Epithelial cell of proximal tubule (primary cell): ENCODE measurements at regions not wholly inside any gene's neighbourhood (a gene's known extent, or its start where the extent isn't known, plus 50 kb on each side); places are given as distances from the start of the nearest gene placed in this dataset.

Source experiments
- DNase-seq: peaks from one replicate; pipeline ENCODE4 v3.0.0-alpha.2; 2011; ENCODE audit warnings: low read depth
- H3K4me3 ChIP-seq: 2 replicates; pipeline ENCODE4 v1.5.1; 2011; ENCODE audit warnings: low read depth, mild to moderate bottlenecking, low read length
- TF ChIP-seq, protein P1 (sequence below): conservative IDR thresholded peaks from 2 replicates; pipeline ENCODE4 v1.5.1; 2012; ENCODE audit warnings: low read depth, mild to moderate bottlenecking, low read length

GRCh38 chr18:25621144-25621543 lies 269.2 kb upstream of the ZNF521 start:
- DNase-seq, result no peak
- H3K4me3 ChIP-seq, result no peak overlapping the region
- TF ChIP-seq, protein P1, sequence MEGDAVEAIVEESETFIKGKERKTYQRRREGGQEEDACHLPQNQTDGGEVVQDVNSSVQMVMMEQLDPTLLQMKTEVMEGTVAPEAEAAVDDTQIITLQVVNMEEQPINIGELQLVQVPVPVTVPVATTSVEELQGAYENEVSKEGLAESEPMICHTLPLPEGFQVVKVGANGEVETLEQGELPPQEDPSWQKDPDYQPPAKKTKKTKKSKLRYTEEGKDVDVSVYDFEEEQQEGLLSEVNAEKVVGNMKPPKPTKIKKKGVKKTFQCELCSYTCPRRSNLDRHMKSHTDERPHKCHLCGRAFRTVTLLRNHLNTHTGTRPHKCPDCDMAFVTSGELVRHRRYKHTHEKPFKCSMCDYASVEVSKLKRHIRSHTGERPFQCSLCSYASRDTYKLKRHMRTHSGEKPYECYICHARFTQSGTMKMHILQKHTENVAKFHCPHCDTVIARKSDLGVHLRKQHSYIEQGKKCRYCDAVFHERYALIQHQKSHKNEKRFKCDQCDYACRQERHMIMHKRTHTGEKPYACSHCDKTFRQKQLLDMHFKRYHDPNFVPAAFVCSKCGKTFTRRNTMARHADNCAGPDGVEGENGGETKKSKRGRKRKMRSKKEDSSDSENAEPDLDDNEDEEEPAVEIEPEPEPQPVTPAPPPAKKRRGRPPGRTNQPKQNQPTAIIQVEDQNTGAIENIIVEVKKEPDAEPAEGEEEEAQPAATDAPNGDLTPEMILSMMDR, result no peak

GRCh38 chr18:25614168-25614567 lies 262.2 kb upstream of the ZNF521 start:
- H3K4me3 ChIP-seq, result no peak overlapping the region
- no peak for DNase-seq
- TF ChIP-seq, protein P1, result no peak

- DNase-seq, result no peak
- TF ChIP-seq, protein P1, result no peak
- H3K4me3 ChIP-seq, result no peak overlapping the region
Observed at GRCh38 chr18:25612466-25612865, 260.5 kb upstream of the ZNF521 start.

- no peak overlapping the region for H3K4me3 ChIP-seq
- TF ChIP-seq, protein P1, result no peak
- DNase-seq, result no peak
Observed at GRCh38 chr18:25608091-25608490, 256.1 kb upstream of the ZNF521 start.

DNA sequence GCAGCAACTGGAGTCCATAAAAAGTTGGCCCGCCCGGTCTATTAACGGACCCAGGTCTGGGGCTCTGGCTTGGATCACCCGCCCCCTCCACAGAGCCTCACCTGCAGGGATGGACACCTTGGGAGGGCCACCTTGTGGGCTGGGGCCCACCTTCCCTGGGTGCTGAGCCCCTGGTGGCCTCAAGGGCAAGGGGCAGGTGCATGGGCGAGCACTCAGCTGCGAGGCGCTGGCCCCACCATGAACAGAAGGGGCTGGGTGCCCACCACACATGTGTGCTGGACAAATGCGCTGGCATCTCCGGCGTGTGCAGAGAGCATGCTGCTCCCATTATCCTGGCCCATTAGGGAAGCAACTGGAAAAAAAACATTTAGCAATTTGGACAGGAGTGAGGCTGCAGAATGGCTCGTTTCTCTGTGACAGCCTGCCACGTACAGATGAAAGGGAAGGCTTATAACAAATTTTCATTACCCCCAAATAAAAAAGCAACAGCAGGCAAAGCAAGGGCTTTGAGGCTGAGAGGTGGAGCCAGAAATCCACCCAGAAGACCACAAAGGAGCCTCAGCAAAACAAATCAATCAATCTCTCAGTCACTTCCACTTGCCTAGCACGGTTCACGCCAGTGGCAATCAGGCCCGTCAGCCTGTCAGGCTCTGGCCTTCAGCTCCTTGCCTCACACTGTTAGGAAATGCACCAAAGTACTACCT lies 253.1 kb upstream of the ZNF521 start:
- TF ChIP-seq, protein P1, result no peak
- no peak for DNase-seq
- no peak overlapping the region for H3K4me3 ChIP-seq

GRCh38 chr18:25604196-25604893 lies 252.4 kb upstream of the ZNF521 start:
- no peak for DNase-seq
- TF ChIP-seq, protein P1, result no peak
- no peak overlapping the region for H3K4me3 ChIP-seq
